ENCODE measurements at regions not wholly inside any gene's neighbourhood (a gene's known extent, or its start where the extent isn't known, plus 50 kb on each side); places are given as distances from the start of the nearest gene placed in this dataset.

- no peaks in the 10 kb centered on the region for H3K9me3 ChIP-seq
- TF ChIP-seq CTCF (IDR thresholded peaks at IDR 0.05), result no peak
- DNase-seq (no peak), ATAC-seq (no peak)
- 79 to 83% methylated on average over 5 of the region's 5 CpGs for WGBS, 2 donors
- no peaks in the 10 kb centered on the region for H3K27me3 ChIP-seq
- peaks cover 0 to 7% (median 0%) of the 10 kb centered on the region in 9 donors for H3K36me3 ChIP-seq
- H3K4me1 ChIP-seq, result peaks cover 0 to 42% (median 31%) of the 10 kb centered on the region in 9 donors
- H3K4me3 ChIP-seq, result no peak overlapping the region
- peak overlapping the region in 6 of 10 donors; percentile 17 to 82 (median 70) for H3K27ac ChIP-seq
- intact Hi-C loops (cut with DNase I), result loop anchor here in 1 of 10 donors (5.0 kb wide), 2 partner anchors 34 to 99 kb away; no protein-coding TSS in a partner anchor
These were observed 56.4 kb upstream of the KATNAL1 start for GRCh38 chr13:30363725-30364124.

GRCh38 chr13:30364133-30364532 lies 56.8 kb upstream of the KATNAL1 start:
- no peaks in the 10 kb centered on the region for H3K27me3 ChIP-seq
- ATAC-seq (peak in 2 of 8 donors; percentile 39 to 42), DNase-seq (no peak)
- intact Hi-C loops (cut with DNase I), result loop anchor here in 1 of 10 donors (5.0 kb wide), 2 partner anchors 33 to 98 kb away; no protein-coding TSS in a partner anchor
- no peaks in the 10 kb centered on the region for H3K9me3 ChIP-seq
- peak overlapping the region in 9 of 10 donors; percentile 17 to 82 (median 57) for H3K27ac ChIP-seq
- H3K36me3 ChIP-seq, result peaks cover 0 to 7% (median 0%) of the 10 kb centered on the region in 9 donors
- WGBS, 2 donors, result 73 to 82% methylated on average over 3 of the region's 3 CpGs
- TF ChIP-seq CTCF (IDR thresholded peaks at IDR 0.05), result no peak
- H3K4me1 ChIP-seq, result peaks cover 0 to 42% (median 31%) of the 10 kb centered on the region in 9 donors
- H3K4me3 ChIP-seq, result no peak overlapping the region

GRCh38 chr13:30364876-30365275 lies 57.4 kb upstream of the UBE2L5 start:
- H3K27me3 ChIP-seq, result no peaks in the 10 kb centered on the region
- TF ChIP-seq CTCF (IDR thresholded peaks at IDR 0.05), result no peak
- H3K27ac ChIP-seq, result peak overlapping the region in 9 of 10 donors; percentile 38 to 82 (median 57)
- H3K4me1 ChIP-seq, result peaks cover 0 to 42% (median 31%) of the 10 kb centered on the region in 9 donors
- H3K9me3 ChIP-seq, result no peaks in the 10 kb centered on the region
- DNase-seq (peak in 1 of 2 donors; percentile 17), ATAC-seq (peak in 4 of 8 donors; percentile 41 to 69 (median 68))
- intact Hi-C loops (cut with DNase I), result loop anchor here in 1 of 10 donors (5.0 kb wide), 2 partner anchors 32 to 97 kb away; no protein-coding TSS in a partner anchor
- peaks cover 0 to 7% (median 0%) of the 10 kb centered on the region in 9 donors for H3K36me3 ChIP-seq
- peak overlapping the region in 1 of 10 donors; percentile 10 for H3K4me3 ChIP-seq
- WGBS, 2 donors, result 41 to 50% methylated on average over 7 of the region's 7 CpGs

GRCh38 chr13:30366088-30366487 lies 56.2 kb upstream of the UBE2L5 start:
- 43 to 84% methylated on average over 1 of the region's 1 CpG for WGBS, 2 donors
- no peak for ATAC-seq
- peaks cover 0 to 44% (median 31%) of the 10 kb centered on the region in 9 donors for H3K4me1 ChIP-seq
- DNase-seq, result no peak
- H3K4me3 ChIP-seq, result no peak overlapping the region
- no peaks in the 10 kb centered on the region for H3K9me3 ChIP-seq
- H3K27me3 ChIP-seq, result no peaks in the 10 kb centered on the region
- peaks cover 0 to 7% (median 0%) of the 10 kb centered on the region in 9 donors for H3K36me3 ChIP-seq
- TF ChIP-seq CTCF (IDR thresholded peaks at IDR 0.05), result no peak
- H3K27ac ChIP-seq, result peak overlapping the region in 2 of 10 donors; percentile 72 to 82
- intact Hi-C loops (cut with DNase I), result no loop called here
